GM18502 (cell line): ENCODE measurements at regions not wholly inside any gene's neighbourhood (a gene's known extent, or its start where the extent isn't known, plus 50 kb on each side); places are given as distances from the start of the nearest gene placed in this dataset.

Experiments used
- ATAC-seq: cut with Tn5 transposase; IDR thresholded peaks from one replicate; pipeline ENCODE4 v1.9.1; 2021; ENCODE audit warnings: mild to moderate bottlenecking; ENCODE audit not compliant: unreplicated experiment, poor library complexity

DNA sequence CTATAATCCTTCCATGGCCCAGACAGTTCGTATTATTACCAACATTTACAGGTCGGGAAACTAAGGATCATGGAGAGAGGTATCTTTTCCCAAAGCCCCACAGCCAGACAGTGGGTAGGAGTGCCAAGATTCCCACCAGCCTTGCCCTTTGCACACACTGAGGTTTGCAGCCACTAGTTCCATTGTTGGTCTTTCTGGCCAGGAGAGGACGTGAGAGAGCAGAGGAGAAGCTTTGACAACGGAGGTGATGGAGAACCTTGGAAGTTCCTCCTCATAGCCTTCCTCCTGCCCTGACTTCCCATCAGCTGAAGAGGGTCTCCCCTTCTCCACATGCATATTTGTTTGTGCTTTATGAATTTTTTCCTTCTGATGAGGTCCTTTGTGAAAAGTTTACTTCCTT is 50.5 kb upstream of the PLCL2 start:
- no peak for ATAC-seq

DNA sequence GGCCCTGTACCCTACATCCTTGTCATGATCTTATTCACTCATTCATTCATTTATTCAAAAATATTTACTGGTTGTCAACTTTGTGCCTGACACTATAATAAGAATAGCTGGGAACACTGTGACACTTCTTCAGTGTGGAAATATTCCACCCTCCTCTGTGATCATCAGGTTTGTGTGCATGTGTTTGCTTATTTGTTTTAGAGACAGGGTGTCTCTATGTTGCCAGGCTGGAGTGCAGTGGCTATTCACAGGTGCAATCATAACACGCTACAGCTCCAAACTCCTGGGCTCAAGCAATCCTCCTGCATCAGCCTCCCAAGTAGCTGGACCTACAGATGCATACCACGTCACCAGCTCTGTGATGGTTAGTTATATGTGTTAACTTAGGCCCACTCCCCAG is 50.0 kb upstream of the PLCL2 start:
- no peak for ATAC-seq
